Neural progenitor cell (in vitro differentiated cells): ENCODE measurements at regions not wholly inside any gene's neighbourhood (a gene's known extent, or its start where the extent isn't known, plus 50 kb on each side); places are given as distances from the start of the nearest gene placed in this dataset.

Experiments
- DNase-seq: peaks from one replicate; pipeline ENCODE4 v3.0.0-alpha.2; 2016; ENCODE audit warnings: low spot score
- H2AFZ ChIP-seq: fragments of 200-600 bp; sonication (generic); replicated peaks from 2 replicates; pipeline ENCODE4 v1.6.1; 2016; ENCODE audit warnings: antibody characterized with exemption
- H3F3A ChIP-seq: fragments of 200-600 bp; sonication (generic); 2 replicates; pipeline ENCODE4 v1.6.1; 2016; ENCODE audit warnings: antibody characterized with exemption, low read depth
- H3K27ac ChIP-seq: fragments of 200-600 bp; sonication (generic); 2 replicates; pipeline ENCODE4 v1.5.1; 2016; ENCODE audit warnings: mild to moderate bottlenecking
- H3K27me3 ChIP-seq: fragments of 200-600 bp; sonication (generic); 2 replicates; pipeline ENCODE4 v1.6.1; 2016; ENCODE audit warnings: mild to moderate bottlenecking, moderate library complexity
- H3K36me3 ChIP-seq: fragments of 200-600 bp; sonication (generic); 2 replicates; pipeline ENCODE4 v1.5.1; 2016
- H3K4me1 ChIP-seq: fragments of 200-600 bp; sonication (generic); 2 replicates; pipeline ENCODE4 v1.6.1; 2016; ENCODE audit warnings: mixed run types
- H3K4me2 ChIP-seq: fragments of 200-600 bp; sonication (generic); 2 replicates; pipeline ENCODE4 v1.6.1; 2016
- H3K4me3 ChIP-seq: fragments of 200-600 bp; sonication (generic); 2 replicates; pipeline ENCODE4 v1.5.1; 2016
- H3K79me2 ChIP-seq: fragments of 200-600 bp; sonication (generic); 2 replicates; pipeline ENCODE4 v1.6.1; 2016; ENCODE audit warnings: low read depth
- H3K9ac ChIP-seq: fragments of 200-600 bp; sonication (generic); 2 replicates; pipeline ENCODE4 v1.6.1; 2016
- H3K9me3 ChIP-seq: fragments of 200-600 bp; sonication (generic); 2 replicates; pipeline ENCODE4 v1.5.1; 2016; ENCODE audit warnings: low read depth
- H4K20me1 ChIP-seq: fragments of 200-600 bp; sonication (generic); 2 replicates; pipeline ENCODE4 v1.6.1; 2016; ENCODE audit warnings: low read depth
- H3K27ac Mint-ChIP-seq: 3 replicates; pipeline ENCODE4 v1.8.0; 2021; ENCODE audit warnings: mixed read lengths
- H3K27me3 Mint-ChIP-seq: 2 replicates; pipeline ENCODE4 v1.8.0; 2022; ENCODE audit warnings: low read depth, mild to moderate bottlenecking, inconsistent platforms, moderate library complexity, mixed read lengths; ENCODE audit not compliant: insufficient read depth
- H3K36me3 Mint-ChIP-seq: 3 replicates; pipeline ENCODE4 v1.8.0; 2021; ENCODE audit warnings: mixed read lengths
- H3K4me1 Mint-ChIP-seq: 3 replicates; pipeline ENCODE4 v1.8.0; 2021; ENCODE audit warnings: mixed read lengths
- H3K4me3 Mint-ChIP-seq: 3 replicates; pipeline ENCODE4 v1.8.0; 2021; ENCODE audit warnings: mild to moderate bottlenecking, moderate library complexity, mixed read lengths
- H3K9me3 Mint-ChIP-seq: 3 replicates; pipeline ENCODE4 v1.8.0; 2020; ENCODE audit warnings: mixed read lengths
- CTCF ChIP-seq: fragments of 200-600 bp; sonication (generic); IDR thresholded peaks from 2 replicates; pipeline ENCODE4 v1.5.1; 2017; ENCODE audit warnings: antibody characterized with exemption, mild to moderate bottlenecking
- EZH2 ChIP-seq: fragments of 200-600 bp; sonication (generic); IDR thresholded peaks from 2 replicates; pipeline ENCODE4 v1.6.1; 2017; ENCODE audit warnings: antibody characterized with exemption, mild to moderate bottlenecking, moderate library complexity
- EZH2phosphoT487 ChIP-seq: fragments of 200-600 bp; sonication (generic); IDR thresholded peaks from 2 replicates; pipeline ENCODE4 v1.6.1; 2017; ENCODE audit warnings: antibody characterized with exemption

DNA sequence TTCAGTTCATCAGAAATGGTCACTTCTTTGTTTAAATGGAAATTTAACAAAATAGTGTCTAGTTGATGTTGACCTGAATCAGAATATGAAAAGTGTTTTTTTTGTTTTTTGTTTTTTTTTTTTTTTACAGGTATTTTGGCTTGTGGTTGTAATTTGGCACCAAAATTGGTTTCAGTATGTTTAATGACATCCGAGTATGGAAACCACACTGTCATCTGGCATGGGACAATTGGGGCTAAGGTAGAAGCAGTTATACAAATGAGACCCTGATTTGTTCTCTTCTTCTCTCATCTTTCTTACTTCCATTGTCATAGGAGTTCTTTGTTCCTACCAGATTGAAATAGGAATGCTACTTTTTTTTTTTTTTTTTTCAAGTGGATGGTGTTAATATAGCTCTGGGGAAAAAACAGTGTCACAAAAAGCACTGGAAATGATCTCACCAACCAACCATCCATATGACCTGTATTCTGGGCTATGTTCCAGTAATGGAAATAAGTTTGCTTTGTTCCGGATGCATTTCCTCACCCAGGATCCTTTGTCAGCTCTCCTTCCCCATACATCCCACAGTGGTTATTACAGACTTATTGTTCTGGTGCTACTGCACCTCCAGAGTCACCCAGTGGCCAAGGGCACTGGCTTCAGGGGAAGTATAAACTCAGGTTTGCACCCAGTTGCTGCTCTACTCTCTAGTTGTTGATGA, 95.8 kb downstream of the ATXN3L start:
- H3K4me2 ChIP-seq, result no peak overlapping the region
- H3K36me3 ChIP-seq, result no peaks in the 10 kb centered on the region
- no peaks in the 10 kb centered on the region for H3K27me3 ChIP-seq
- no peaks in the 10 kb centered on the region for H3K9me3 ChIP-seq
- peaks cover 16% of the 10 kb centered on the region for H3K4me1 ChIP-seq
- Mint-ChIP-seq H3K27me3 (no peaks in the 10 kb centered on the region), H3K36me3 (no peaks in the 10 kb centered on the region), H3K9me3 (peaks cover 4% of the 10 kb centered on the region), H3K4me1 (peaks cover 12% of the 10 kb centered on the region), H3K27ac (no peak overlapping the region), H3K4me3 (no peak overlapping the region)
- no peaks in the 10 kb centered on the region for H3F3A ChIP-seq
- TF ChIP-seq EZH2phosphoT487 (no peak), CTCF (no peak), EZH2 (no peak)
- no peaks in the 10 kb centered on the region for H3K79me2 ChIP-seq
- no peak overlapping the region for H3K9ac ChIP-seq
- no peaks in the 10 kb centered on the region for H4K20me1 ChIP-seq
- H2AFZ ChIP-seq, result no peak overlapping the region
- DNase-seq, result no peak
- no peak overlapping the region for H3K27ac ChIP-seq
- no peak overlapping the region for H3K4me3 ChIP-seq

GRCh38 chrX:13220916-13221315, 98.9 kb downstream of the ATXN3L start:
- Histone ChIP-seq H3K9me3 (no peaks in the 10 kb centered on the region), H3K4me3 (no peak overlapping the region), H3K4me2 (no peak overlapping the region), H3F3A (no peaks in the 10 kb centered on the region), H3K4me1 (peaks cover 16% of the 10 kb centered on the region), H3K27ac (no peak overlapping the region), H4K20me1 (no peaks in the 10 kb centered on the region), H3K36me3 (no peaks in the 10 kb centered on the region), H3K79me2 (no peaks in the 10 kb centered on the region), H3K9ac (no peak overlapping the region), H3K27me3 (no peaks in the 10 kb centered on the region), H2AFZ (peak overlapping the region; percentile 15)
- H3K9me3 Mint-ChIP-seq, result peaks cover 6% of the 10 kb centered on the region
- DNase-seq, result no peak
- TF ChIP-seq EZH2phosphoT487, result no peak
- no peak for TF ChIP-seq CTCF
- no peak for TF ChIP-seq EZH2
- no peaks in the 10 kb centered on the region for H3K27me3 Mint-ChIP-seq
- H3K27ac Mint-ChIP-seq, result no peak overlapping the region
- H3K36me3 Mint-ChIP-seq, result no peaks in the 10 kb centered on the region
- peaks cover 12% of the 10 kb centered on the region for H3K4me1 Mint-ChIP-seq
- H3K4me3 Mint-ChIP-seq, result no peak overlapping the region

DNA sequence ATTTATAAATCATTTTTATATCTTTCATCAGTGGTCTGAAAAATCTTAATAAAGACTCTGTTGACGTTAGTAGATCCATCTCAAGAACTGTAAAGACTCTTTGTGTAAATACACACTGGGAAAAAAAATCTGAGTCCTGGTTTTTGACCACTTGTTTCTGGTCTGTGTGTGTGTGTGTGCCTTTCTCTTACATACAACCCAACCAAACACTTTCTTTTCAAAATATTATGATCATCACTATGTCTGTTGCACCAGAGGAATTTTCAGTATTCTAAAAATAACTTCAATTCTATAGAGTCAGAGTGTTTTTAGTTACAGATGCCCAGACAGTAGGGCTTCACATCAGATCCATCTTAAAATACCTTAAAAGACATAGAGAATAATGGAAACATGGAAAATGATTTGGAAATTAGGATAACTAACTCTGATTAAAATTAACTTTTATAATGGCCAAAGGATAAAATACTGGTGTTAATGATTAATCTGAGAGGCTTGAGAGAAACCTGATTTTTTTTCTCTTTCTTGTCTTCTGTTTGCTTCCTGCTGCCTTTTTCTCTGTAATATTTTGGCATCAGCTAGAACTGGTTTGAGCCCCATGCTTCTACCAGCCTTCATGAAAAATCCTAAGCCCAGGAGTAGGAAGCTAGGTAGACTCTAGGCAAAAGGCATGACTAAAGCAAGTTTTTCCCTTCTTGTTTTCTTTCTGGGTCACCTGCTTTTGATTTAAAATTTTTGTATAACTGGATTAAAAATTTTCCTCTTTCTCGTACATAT, 99.7 kb downstream of the ATXN3L start:
- Mint-ChIP-seq H3K9me3 (peaks cover 5% of the 10 kb centered on the region), H3K4me1 (peaks cover 12% of the 10 kb centered on the region), H3K36me3 (no peaks in the 10 kb centered on the region), H3K4me3 (no peak overlapping the region), H3K27me3 (no peaks in the 10 kb centered on the region), H3K27ac (no peak overlapping the region)
- Histone ChIP-seq H3K9ac (no peak overlapping the region), H3K9me3 (no peaks in the 10 kb centered on the region), H3K4me1 (peaks cover 16% of the 10 kb centered on the region), H3F3A (no peaks in the 10 kb centered on the region), H3K4me2 (no peak overlapping the region), H3K27me3 (no peaks in the 10 kb centered on the region), H2AFZ (no peak overlapping the region), H4K20me1 (no peaks in the 10 kb centered on the region), H3K4me3 (no peak overlapping the region), H3K27ac (no peak overlapping the region), H3K36me3 (no peaks in the 10 kb centered on the region), H3K79me2 (no peaks in the 10 kb centered on the region)
- TF ChIP-seq CTCF (no peak), EZH2 (no peak), EZH2phosphoT487 (no peak)
- DNase-seq, result no peak
